Endodermal cell (in vitro differentiated cells): ENCODE measurements at regions not wholly inside any gene's neighbourhood (a gene's known extent, or its start where the extent isn't known, plus 50 kb on each side); places are given as distances from the start of the nearest gene placed in this dataset.
A peak's percentile ranks its signal among the peaks of the same experiment; 100 is the strongest.

Experiments
- DNase-seq: peaks from one replicate; pipeline ENCODE4 v3.0.0-alpha.2; 2017
- H3K27ac ChIP-seq: 2 replicates; pipeline ENCODE4 v1.5.1; 2013; ENCODE audit warnings: mild to moderate bottlenecking, low read depth, low read length, moderate library complexity
- H3K27me3 ChIP-seq: 2 replicates; pipeline ENCODE4 v1.6.1; 2013; ENCODE audit warnings: mild to moderate bottlenecking, low read length, moderate library complexity; ENCODE audit not compliant: insufficient read depth, control insufficient read depth, poor library complexity, severe bottlenecking
- H3K36me3 ChIP-seq: 2 replicates; pipeline ENCODE4 v1.7.0; 2013; ENCODE audit warnings: mild to moderate bottlenecking, low read length, moderate library complexity; ENCODE audit not compliant: control insufficient read depth, insufficient read depth
- H3K4me1 ChIP-seq: one replicate; pipeline ENCODE4 v1.7.0; 2013; ENCODE audit warnings: low read length; ENCODE audit not compliant: control insufficient read depth, insufficient read depth
- H3K4me3 ChIP-seq: 2 replicates; pipeline ENCODE4 v1.5.1; 2013; ENCODE audit warnings: mild to moderate bottlenecking, low read length, moderate library complexity
- H3K9ac ChIP-seq: 2 replicates; pipeline ENCODE4 v1.6.1; 2013; ENCODE audit warnings: mild to moderate bottlenecking, low read length, moderate library complexity; ENCODE audit not compliant: poor library complexity, severe bottlenecking; ENCODE audit errors: extremely low read depth
- H3K9me3 ChIP-seq: 2 replicates; pipeline ENCODE4 v1.6.1; 2013; ENCODE audit warnings: mild to moderate bottlenecking, low read length, moderate library complexity; ENCODE audit not compliant: control insufficient read depth
- H3K27ac Mint-ChIP-seq: 2 replicates; pipeline ENCODE4 v1.8.0; 2020; ENCODE audit warnings: mixed read lengths
- H3K27me3 Mint-ChIP-seq: 2 replicates; pipeline ENCODE4 v1.8.0; 2021; ENCODE audit warnings: mild to moderate bottlenecking, mixed read lengths; ENCODE audit not compliant: insufficient read depth
- H3K36me3 Mint-ChIP-seq: 2 replicates; pipeline ENCODE4 v1.8.0; 2020; ENCODE audit warnings: low read depth, mixed read lengths
- H3K4me1 Mint-ChIP-seq: 2 replicates; pipeline ENCODE4 v1.8.0; 2020; ENCODE audit warnings: mixed read lengths
- H3K4me3 Mint-ChIP-seq: 2 replicates; pipeline ENCODE4 v1.8.0; 2020; ENCODE audit warnings: mild to moderate bottlenecking, moderate library complexity, mixed read lengths
- H3K9me3 Mint-ChIP-seq: 2 replicates; pipeline ENCODE4 v1.8.0; 2020; ENCODE audit warnings: mild to moderate bottlenecking, mixed read lengths
- CTCF ChIP-seq: fragments of 200-600 bp; sonication (generic); conservative IDR thresholded peaks from 2 replicates; pipeline ENCODE4 v1.5.0; 2021; ENCODE audit warnings: antibody characterized with exemption, mild to moderate bottlenecking
- WGBS, 2 experiments: methylation state at CpG; one replicate each; pipeline versions ENCODE4 v1.1.5 to v1.1.7; 2013; ENCODE audit warnings: missing lambda C conversion rate in 2 of 2, mixed read lengths in 1 of 2; ENCODE audit not compliant: insufficient coverage in 1 of 2, insufficient read length in 1 of 2; 5-methylcytosine and 5-hydroxymethylcytosine counted together

- no peaks in the 10 kb centered on the region for H3K4me1 Mint-ChIP-seq
- H3K4me1 ChIP-seq: no peaks in the 10 kb centered on the region
Observed at GRCh38 chr12:74646831-74647230, 109.2 kb downstream of the ATXN7L3B start.

GRCh38 chr12:74647256-74647655 lies 109.6 kb downstream of the ATXN7L3B start:
- H3K27ac ChIP-seq: no peak overlapping the region
- H3K27me3 Mint-ChIP-seq: peaks cover 4% of the 10 kb centered on the region
- no peak overlapping the region for H3K4me3 Mint-ChIP-seq
- no peaks in the 10 kb centered on the region for H3K4me1 Mint-ChIP-seq
- no peaks in the 10 kb centered on the region for H3K4me1 ChIP-seq
- no peaks in the 10 kb centered on the region for H3K9me3 Mint-ChIP-seq
- H3K9me3 ChIP-seq: no peaks in the 10 kb centered on the region
- H3K4me3 ChIP-seq: no peak overlapping the region
- DNase-seq: no peak
- H3K36me3 Mint-ChIP-seq: no peaks in the 10 kb centered on the region
- no peaks in the 10 kb centered on the region for H3K27me3 ChIP-seq
- H3K9ac ChIP-seq: no peak overlapping the region
- no peaks in the 10 kb centered on the region for H3K36me3 ChIP-seq
- 59 to 71% methylated on average over 1 of the region's 2 CpGs for WGBS, 2 experiments
- TF ChIP-seq CTCF: peak; percentile 3
- H3K27ac Mint-ChIP-seq: no peak overlapping the region

More at GRCh38 chr12:74646831-74647230, 109.2 kb downstream of the ATXN7L3B start:
- no peak overlapping the region for H3K4me3 ChIP-seq
- 75% methylated on average over 1 of the region's 1 CpG; no CpG with 5 or more reads in 1 of the 2 experiments for WGBS, 2 experiments
- H3K27me3 ChIP-seq: no peaks in the 10 kb centered on the region
- Mint-ChIP-seq H3K9me3 (no peaks in the 10 kb centered on the region), H3K27me3 (peaks cover 4% of the 10 kb centered on the region), H3K27ac (no peak overlapping the region), H3K36me3 (no peaks in the 10 kb centered on the region), H3K4me3 (no peak overlapping the region)
- H3K9me3 ChIP-seq: no peaks in the 10 kb centered on the region
- DNase-seq: no peak
- TF ChIP-seq CTCF: peak; percentile 57
- no peak overlapping the region for H3K27ac ChIP-seq
- no peaks in the 10 kb centered on the region for H3K36me3 ChIP-seq
- H3K9ac ChIP-seq: no peak overlapping the region

- peaks cover 11% of the 10 kb centered on the region for H3K27me3 Mint-ChIP-seq
- no peak overlapping the region for H3K4me3 ChIP-seq
Observed at GRCh38 chr12:74656251-74656650, 118.6 kb downstream of the ATXN7L3B start.

More at GRCh38 chr12:74656251-74656650, 118.6 kb downstream of the ATXN7L3B start:
- no peaks in the 10 kb centered on the region for H3K4me1 Mint-ChIP-seq
- no peak for TF ChIP-seq CTCF
- H3K9me3 Mint-ChIP-seq: peaks cover 7% of the 10 kb centered on the region
- no peaks in the 10 kb centered on the region for H3K27me3 ChIP-seq
- peaks cover 4% of the 10 kb centered on the region for H3K9me3 ChIP-seq
- no peak overlapping the region for H3K4me3 Mint-ChIP-seq
- H3K36me3 ChIP-seq: no peaks in the 10 kb centered on the region
- H3K4me1 ChIP-seq: no peaks in the 10 kb centered on the region
- DNase-seq: no peak
- no peak overlapping the region for H3K9ac ChIP-seq
- no peaks in the 10 kb centered on the region for H3K36me3 Mint-ChIP-seq
- H3K27ac Mint-ChIP-seq: no peak overlapping the region
- no peak overlapping the region for H3K27ac ChIP-seq
